Loucy (cell line): ENCODE measurements at regions not wholly inside any gene's neighbourhood (a gene's known extent, or its start where the extent isn't known, plus 50 kb on each side); places are given as distances from the start of the nearest gene placed in this dataset.

ENCODE experiments used
- H2AFZ ChIP-seq: fragments of 200-600 bp; sonication (generic); 2 replicates; pipeline ENCODE4 v1.6.0; 2016; ENCODE audit warnings: antibody characterized with exemption, mild to moderate bottlenecking, low read length, moderate library complexity
- H3F3A ChIP-seq: fragments of 200-600 bp; 2 replicates; pipeline ENCODE4 v1.6.0; 2016; ENCODE audit warnings: antibody characterized with exemption, low read depth, mild to moderate bottlenecking
- H3K27me3 ChIP-seq: fragments of 200-600 bp; sonication (generic); 2 replicates; pipeline ENCODE4 v1.6.1; 2014; ENCODE audit warnings: low read length, mild to moderate bottlenecking; ENCODE audit not compliant: insufficient read depth, poor library complexity, severe bottlenecking
- H3K36me3 ChIP-seq: fragments of 200-600 bp; sonication (generic); 2 replicates; pipeline ENCODE4 v1.6.1; 2016; ENCODE audit warnings: low read length; ENCODE audit not compliant: insufficient read depth
- H3K4me1 ChIP-seq: fragments of 200-600 bp; sonication (generic); 2 replicates; pipeline ENCODE4 v1.5.1; 2014; ENCODE audit warnings: low read length, mild to moderate bottlenecking; ENCODE audit not compliant: insufficient read depth, poor library complexity, severe bottlenecking
- H3K4me2 ChIP-seq: fragments of 200-600 bp; sonication (generic); 2 replicates; pipeline ENCODE4 v1.6.0; 2014; ENCODE audit warnings: antibody characterized with exemption, low read length, low read depth, mild to moderate bottlenecking; ENCODE audit not compliant: poor library complexity, severe bottlenecking
- H3K4me3 ChIP-seq: fragments of 200-600 bp; sonication (generic); 2 replicates; pipeline ENCODE4 v1.5.1; 2014; ENCODE audit warnings: low read length, mild to moderate bottlenecking, mixed read lengths; ENCODE audit not compliant: poor library complexity, severe bottlenecking
- H3K79me2 ChIP-seq: fragments of 200-600 bp; sonication (generic); 2 replicates; pipeline ENCODE4 v1.6.1; 2014; ENCODE audit warnings: low read length; ENCODE audit not compliant: insufficient read depth
- H3K9ac ChIP-seq: fragments of 200-600 bp; sonication (generic); 2 replicates; pipeline ENCODE4 v1.6.0; 2014; ENCODE audit warnings: mild to moderate bottlenecking, low read depth, low read length, moderate library complexity; ENCODE audit not compliant: poor library complexity, severe bottlenecking
- H3K9me2 ChIP-seq: fragments of 200-600 bp; sonication (generic); replicated peaks from 2 replicates; pipeline ENCODE4 v1.6.1; 2016; ENCODE audit warnings: low read depth, low read length, mixed read lengths
- H3K9me3 ChIP-seq: fragments of 200-600 bp; sonication (generic); 2 replicates; pipeline ENCODE4 v1.6.1; 2014; ENCODE audit warnings: mild to moderate bottlenecking, antibody characterized with exemption, low read length, low read depth; ENCODE audit not compliant: insufficient read depth
- H4K20me1 ChIP-seq: fragments of 200-600 bp; sonication (generic); 2 replicates; pipeline ENCODE4 v1.6.0; 2014; ENCODE audit warnings: antibody characterized with exemption, low read length, mild to moderate bottlenecking; ENCODE audit not compliant: insufficient read depth, poor library complexity, severe bottlenecking
- EZH2phosphoT487 ChIP-seq: fragments of 200-600 bp; IDR thresholded peaks from 2 replicates; pipeline ENCODE4 v1.6.1; 2018; ENCODE audit warnings: antibody characterized with exemption, mild to moderate bottlenecking, moderate library complexity, borderline replicate concordance
- TF ChIP-seq, protein P1 (sequence below): fragments of 200-600 bp; sonication (generic); conservative IDR thresholded peaks from 2 replicates; pipeline ENCODE4 v1.5.1; 2014; ENCODE audit warnings: mild to moderate bottlenecking, antibody characterized with exemption, low read length

DNA sequence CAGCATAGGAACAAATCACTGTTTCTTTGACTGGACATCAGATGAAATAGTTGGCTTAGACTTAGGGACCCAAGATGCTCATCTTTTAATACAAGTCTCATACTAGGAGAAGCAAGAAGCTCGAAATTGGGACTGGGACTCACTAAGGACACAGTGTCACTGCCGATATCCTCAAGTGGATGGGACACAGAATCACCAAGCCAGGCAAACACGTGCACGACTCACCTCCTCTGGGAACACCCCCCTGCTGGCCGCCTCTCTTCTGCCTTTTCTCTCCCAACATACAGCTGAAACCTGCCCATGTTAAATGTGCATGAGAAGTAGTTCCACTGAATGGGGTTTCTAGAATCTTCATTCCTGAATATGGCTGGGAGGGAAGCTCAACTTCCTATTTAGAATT, 106.6 kb upstream of the FAM204A start:
- Histone ChIP-seq H3K27me3 (no peaks in the 10 kb centered on the region), H2AFZ (no peak overlapping the region)
- no peak for TF ChIP-seq EZH2phosphoT487
- TF ChIP-seq, protein P1, sequence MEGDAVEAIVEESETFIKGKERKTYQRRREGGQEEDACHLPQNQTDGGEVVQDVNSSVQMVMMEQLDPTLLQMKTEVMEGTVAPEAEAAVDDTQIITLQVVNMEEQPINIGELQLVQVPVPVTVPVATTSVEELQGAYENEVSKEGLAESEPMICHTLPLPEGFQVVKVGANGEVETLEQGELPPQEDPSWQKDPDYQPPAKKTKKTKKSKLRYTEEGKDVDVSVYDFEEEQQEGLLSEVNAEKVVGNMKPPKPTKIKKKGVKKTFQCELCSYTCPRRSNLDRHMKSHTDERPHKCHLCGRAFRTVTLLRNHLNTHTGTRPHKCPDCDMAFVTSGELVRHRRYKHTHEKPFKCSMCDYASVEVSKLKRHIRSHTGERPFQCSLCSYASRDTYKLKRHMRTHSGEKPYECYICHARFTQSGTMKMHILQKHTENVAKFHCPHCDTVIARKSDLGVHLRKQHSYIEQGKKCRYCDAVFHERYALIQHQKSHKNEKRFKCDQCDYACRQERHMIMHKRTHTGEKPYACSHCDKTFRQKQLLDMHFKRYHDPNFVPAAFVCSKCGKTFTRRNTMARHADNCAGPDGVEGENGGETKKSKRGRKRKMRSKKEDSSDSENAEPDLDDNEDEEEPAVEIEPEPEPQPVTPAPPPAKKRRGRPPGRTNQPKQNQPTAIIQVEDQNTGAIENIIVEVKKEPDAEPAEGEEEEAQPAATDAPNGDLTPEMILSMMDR, result no peak

DNA sequence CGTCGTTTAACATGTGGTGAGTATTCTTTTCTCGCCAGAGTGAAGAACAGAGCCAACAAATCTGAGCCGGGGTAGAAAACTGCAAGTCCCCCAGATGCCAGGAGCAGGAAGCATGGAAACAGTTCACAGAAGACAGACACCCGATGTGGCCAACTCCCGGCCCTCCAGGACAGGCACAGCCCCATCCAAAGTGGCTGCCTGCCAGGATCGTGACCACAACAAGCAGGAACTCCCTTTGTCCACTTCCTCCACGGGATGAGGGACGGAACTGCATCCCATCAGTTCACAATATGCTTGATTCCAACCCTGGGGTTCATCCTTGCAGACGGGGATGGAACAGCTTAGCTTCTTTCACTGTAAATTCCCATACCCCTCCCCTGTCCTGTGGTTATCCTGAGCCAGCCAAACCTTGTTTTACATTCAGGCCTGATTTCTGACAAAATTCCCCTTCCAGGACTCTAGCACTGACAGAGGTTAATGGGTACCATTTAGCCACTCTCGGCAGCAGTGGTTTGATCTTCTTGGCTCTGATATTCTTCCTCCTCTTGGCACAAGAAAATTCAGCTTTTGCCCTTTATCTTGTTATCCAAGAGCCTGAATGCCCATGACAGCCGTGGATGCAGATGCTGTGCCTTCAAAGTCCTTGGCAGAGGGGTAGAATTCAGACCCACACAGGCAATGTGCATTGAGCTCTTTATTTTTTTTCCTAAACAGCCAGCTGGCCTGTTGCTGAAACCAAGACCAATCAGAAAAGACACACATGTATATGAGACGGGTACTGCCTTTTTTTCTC, 105.5 kb upstream of the FAM204A start:
- H3K9ac ChIP-seq, result no peak overlapping the region
- H3K9me2 ChIP-seq, result no peaks in the 10 kb centered on the region
- no peaks in the 10 kb centered on the region for H3K4me1 ChIP-seq
- H3K27me3 ChIP-seq, result no peaks in the 10 kb centered on the region
- H3K4me2 ChIP-seq, result no peak overlapping the region
- no peaks in the 10 kb centered on the region for H3K36me3 ChIP-seq
- TF ChIP-seq, protein P1, result no peak
- no peak for TF ChIP-seq EZH2phosphoT487
- H4K20me1 ChIP-seq, result no peaks in the 10 kb centered on the region
- no peaks in the 10 kb centered on the region for H3K79me2 ChIP-seq
- H3K4me3 ChIP-seq, result no peak overlapping the region
- no peaks in the 10 kb centered on the region for H3K9me3 ChIP-seq
- H2AFZ ChIP-seq, result no peak overlapping the region
- no peaks in the 10 kb centered on the region for H3F3A ChIP-seq

More for the DNA sequence above, 106.6 kb upstream of the FAM204A start:
- H3K9me3 ChIP-seq, result no peaks in the 10 kb centered on the region
- H3K4me2 ChIP-seq, result no peak overlapping the region
- H3K9ac ChIP-seq, result no peak overlapping the region
- H4K20me1 ChIP-seq, result no peaks in the 10 kb centered on the region
- no peaks in the 10 kb centered on the region for H3K36me3 ChIP-seq
- no peaks in the 10 kb centered on the region for H3F3A ChIP-seq
- no peaks in the 10 kb centered on the region for H3K4me1 ChIP-seq
- no peaks in the 10 kb centered on the region for H3K79me2 ChIP-seq
- no peaks in the 10 kb centered on the region for H3K9me2 ChIP-seq
- H3K4me3 ChIP-seq, result no peak overlapping the region

DNA sequence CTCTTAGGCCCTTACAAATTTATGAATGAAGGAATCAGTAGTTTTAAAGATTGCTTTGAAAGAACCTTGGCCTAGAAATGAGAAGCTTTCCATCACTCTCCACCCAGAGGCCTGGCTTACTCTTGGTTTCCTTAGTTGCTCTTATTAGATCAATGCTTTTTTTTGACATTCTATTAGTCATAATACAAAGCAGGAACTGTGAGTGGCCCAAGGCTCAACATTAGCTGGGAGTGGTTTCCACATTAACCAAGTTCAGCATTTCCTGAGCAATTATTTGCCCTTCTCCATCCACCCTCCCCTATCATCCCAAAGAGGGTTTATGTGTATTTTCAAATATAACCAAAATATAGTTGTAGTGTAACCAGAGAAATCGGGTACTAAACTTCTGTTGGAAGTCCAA, 103.4 kb upstream of the FAM204A start:
- Histone ChIP-seq H3F3A (no peaks in the 10 kb centered on the region), H3K36me3 (no peaks in the 10 kb centered on the region), H3K4me2 (no peak overlapping the region), H3K9me2 (no peaks in the 10 kb centered on the region), H3K4me3 (no peak overlapping the region), H4K20me1 (no peaks in the 10 kb centered on the region), H3K9me3 (no peaks in the 10 kb centered on the region), H3K27me3 (no peaks in the 10 kb centered on the region), H3K4me1 (no peaks in the 10 kb centered on the region), H2AFZ (no peak overlapping the region), H3K9ac (no peak overlapping the region), H3K79me2 (no peaks in the 10 kb centered on the region)
- TF ChIP-seq, protein P1, result no peak
- no peak for TF ChIP-seq EZH2phosphoT487
